GM12878 (cell line): ENCODE measurements at regions not wholly inside any gene's neighbourhood (a gene's known extent, or its start where the extent isn't known, plus 50 kb on each side); places are given as distances from the start of the nearest gene placed in this dataset.

Experiments used
- EZH2 ChIP-seq: IDR thresholded peaks from 2 replicates; pipeline ENCODE4 v1.6.1; 2012; ENCODE audit warnings: low read depth, mild to moderate bottlenecking, control low read depth, inconsistent platforms, low read length, borderline replicate concordance; ENCODE audit not compliant: control insufficient read depth
- FOS ChIP-seq: IDR thresholded peaks from 3 replicates; pipeline ENCODE4 v1.6.1; 2011; ENCODE audit warnings: borderline replicate concordance; ENCODE audit not compliant: insufficient read length; ENCODE audit errors: extremely low read depth
- IRF4 ChIP-seq: IDR thresholded peaks from 2 replicates; pipeline ENCODE4 v1.6.1; 2011; ENCODE audit warnings: low read depth, low read length
- TAF1 ChIP-seq: IDR thresholded peaks from 2 replicates; pipeline ENCODE4 v1.6.1; 2011; ENCODE audit warnings: mild to moderate bottlenecking, low read depth, low read length, borderline replicate concordance
- YY1 ChIP-seq: IDR thresholded peaks from 2 replicates; pipeline ENCODE4 v1.6.1; 2011; ENCODE audit warnings: low read depth, mild to moderate bottlenecking, low read length
- TF ChIP-seq, protein P1 (sequence below): fragments of 450-650 bp; formaldehyde crosslinking; IDR thresholded peaks from 2 replicates; pipeline ENCODE4 v1.5.0; 2022; ENCODE audit warnings: mild to moderate bottlenecking, missing genetic modification characterization

DNA sequence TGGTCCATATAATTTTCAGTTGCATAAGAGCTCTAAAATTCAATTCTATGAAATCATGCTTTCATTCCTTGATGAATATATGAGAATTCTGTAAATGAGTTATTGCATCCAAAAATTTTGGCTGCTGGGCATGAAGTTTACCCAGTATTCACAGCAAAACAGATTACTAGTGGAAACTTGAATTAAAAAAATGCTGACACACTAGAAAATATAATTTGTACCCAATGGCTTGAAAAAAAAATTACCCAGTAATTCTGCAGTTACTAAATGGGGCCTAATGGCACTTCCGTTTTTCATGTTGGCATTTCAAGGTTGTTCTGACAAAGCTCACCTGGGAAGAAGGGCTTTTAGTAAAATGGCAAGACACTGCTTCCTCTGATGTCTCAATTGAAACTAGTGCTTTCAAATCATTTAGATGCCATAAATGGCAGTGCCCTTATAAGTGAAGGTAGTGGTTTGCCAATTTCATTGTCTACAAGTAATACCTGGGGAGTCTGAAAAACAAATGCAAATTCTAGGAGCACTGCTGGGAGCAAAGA is 343.6 kb downstream of the TDRD15 start:
- no peak for TF ChIP-seq FOS
- no peak for TF ChIP-seq YY1
- TF ChIP-seq EZH2, result no peak
- TF ChIP-seq, protein P1, sequence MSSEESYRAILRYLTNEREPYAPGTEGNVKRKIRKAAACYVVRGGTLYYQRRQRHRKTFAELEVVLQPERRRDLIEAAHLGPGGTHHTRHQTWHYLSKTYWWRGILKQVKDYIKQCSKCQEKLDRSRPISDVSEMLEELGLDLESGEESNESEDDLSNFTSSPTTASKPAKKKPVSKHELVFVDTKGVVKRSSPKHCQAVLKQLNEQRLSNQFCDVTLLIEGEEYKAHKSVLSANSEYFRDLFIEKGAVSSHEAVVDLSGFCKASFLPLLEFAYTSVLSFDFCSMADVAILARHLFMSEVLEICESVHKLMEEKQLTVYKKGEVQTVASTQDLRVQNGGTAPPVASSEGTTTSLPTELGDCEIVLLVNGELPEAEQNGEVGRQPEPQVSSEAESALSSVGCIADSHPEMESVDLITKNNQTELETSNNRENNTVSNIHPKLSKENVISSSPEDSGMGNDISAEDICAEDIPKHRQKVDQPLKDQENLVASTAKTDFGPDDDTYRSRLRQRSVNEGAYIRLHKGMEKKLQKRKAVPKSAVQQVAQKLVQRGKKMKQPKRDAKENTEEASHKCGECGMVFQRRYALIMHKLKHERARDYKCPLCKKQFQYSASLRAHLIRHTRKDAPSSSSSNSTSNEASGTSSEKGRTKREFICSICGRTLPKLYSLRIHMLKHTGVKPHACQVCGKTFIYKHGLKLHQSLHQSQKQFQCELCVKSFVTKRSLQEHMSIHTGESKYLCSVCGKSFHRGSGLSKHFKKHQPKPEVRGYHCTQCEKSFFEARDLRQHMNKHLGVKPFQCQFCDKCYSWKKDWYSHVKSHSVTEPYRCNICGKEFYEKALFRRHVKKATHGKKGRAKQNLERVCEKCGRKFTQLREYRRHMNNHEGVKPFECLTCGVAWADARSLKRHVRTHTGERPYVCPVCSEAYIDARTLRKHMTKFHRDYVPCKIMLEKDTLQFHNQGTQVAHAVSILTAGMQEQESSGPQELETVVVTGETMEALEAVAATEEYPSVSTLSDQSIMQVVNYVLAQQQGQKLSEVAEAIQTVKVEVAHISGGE (CRISPR knock-in tag), result no peak
- TF ChIP-seq TAF1, result no peak
- TF ChIP-seq IRF4, result no peak
